ENCODE measurements at regions not wholly inside any gene's neighbourhood (a gene's known extent, or its start where the extent isn't known, plus 50 kb on each side); places are given as distances from the start of the nearest gene placed in this dataset.

- no peak for DNase-seq
- intact Hi-C loops (cut with DNase I): no loop called here
These were observed 301.1 kb downstream of the PIK3C3 start for GRCh38 chr18:42255908-42256765.

GRCh38 chr18:42258301-42258965, 303.4 kb downstream of the PIK3C3 start:
- intact Hi-C loops (cut with DNase I): no loop called here

GRCh38 chr18:42261731-42262130, 306.7 kb downstream of the PIK3C3 start:
- no peak for DNase-seq

More at GRCh38 chr18:42258301-42258965, 303.4 kb downstream of the PIK3C3 start:
- DNase-seq: no peak

GRCh38 chr18:42264497-42264896, 309.5 kb downstream of the PIK3C3 start:
- intact Hi-C loops (cut with DNase I): no loop called here
- DNase-seq: no peak

More at GRCh38 chr18:42261731-42262130, 306.7 kb downstream of the PIK3C3 start:
- intact Hi-C loops (cut with DNase I): no loop called here

- DNase-seq: no peak
- intact Hi-C loops (cut with DNase I): no loop called here
These were observed 313.2 kb downstream of the PIK3C3 start for GRCh38 chr18:42268186-42268725.

- no peak for DNase-seq
- intact Hi-C loops (cut with DNase I): no loop called here
These were observed 313.8 kb downstream of the PIK3C3 start for GRCh38 chr18:42268798-42269197.

- intact Hi-C loops (cut with DNase I): no loop called here
These were observed 316.8 kb downstream of the PIK3C3 start for GRCh38 chr18:42271647-42272414.

GRCh38 chr18:42274488-42275137, 319.6 kb downstream of the PIK3C3 start:
- peak in 1 of 42 donors; percentile 16 for DNase-seq
- intact Hi-C loops (cut with DNase I): no loop called here

More at GRCh38 chr18:42271647-42272414, 316.8 kb downstream of the PIK3C3 start:
- DNase-seq: no peak

- DNase-seq: peak in 1 of 42 donors; percentile 23
- intact Hi-C loops (cut with DNase I): no loop called here
These were observed 320.1 kb downstream of the PIK3C3 start for GRCh38 chr18:42275138-42275535.

GRCh38 chr18:42275949-42276730, 321.1 kb downstream of the PIK3C3 start:
- intact Hi-C loops (cut with DNase I): no loop called here
- no peak for DNase-seq

- intact Hi-C loops (cut with DNase I): loop anchor here (10.0 kb wide), 1 partner anchor 54 kb away; no protein-coding TSS in a partner anchor
- no peak for DNase-seq
These were observed 326.1 kb downstream of the PIK3C3 start for GRCh38 chr18:42281124-42281523.

- intact Hi-C loops (cut with DNase I): loop anchor here (10.0 kb wide), 1 partner anchor 53 kb away; no protein-coding TSS in a partner anchor
- DNase-seq: no peak
These were observed 326.8 kb downstream of the PIK3C3 start for GRCh38 chr18:42281851-42282250.

GRCh38 chr18:42287047-42287446, 332.0 kb downstream of the PIK3C3 start:
- DNase-seq: no peak
- intact Hi-C loops (cut with DNase I): loop anchor here (10.0 kb wide), 1 partner anchor 48 kb away; no protein-coding TSS in a partner anchor

- DNase-seq: no peak
- intact Hi-C loops (cut with DNase I): loop anchor here (10.0 kb wide), 1 partner anchor 47 kb away; no protein-coding TSS in a partner anchor
These were observed 333.1 kb downstream of the PIK3C3 start for GRCh38 chr18:42288129-42288528.

- intact Hi-C loops (cut with DNase I): loop anchor here (10.0 kb wide), 1 partner anchor 45 kb away; no protein-coding TSS in a partner anchor
These were observed 334.5 kb downstream of the PIK3C3 start for GRCh38 chr18:42289526-42289925.

GRCh38 chr18:42290318-42291307, 335.6 kb downstream of the PIK3C3 start:
- DNase-seq: no peak
- intact Hi-C loops (cut with DNase I): no loop called here

More at GRCh38 chr18:42289526-42289925, 334.5 kb downstream of the PIK3C3 start:
- DNase-seq: no peak

Data from head of caudate nucleus (tissue), 42 donors.